PC-3 (cell line): ENCODE measurements at regions not wholly inside any gene's neighbourhood (a gene's known extent, or its start where the extent isn't known, plus 50 kb on each side); places are given as distances from the start of the nearest gene placed in this dataset.
A peak's percentile ranks its signal among the peaks of the same experiment; 100 is the strongest.

Experiments used
- ATAC-seq: fragments of 200-7000 bp; cut with Tn5 transposase; 2 replicates; pipeline ENCODE4 v1.9.1; 2020; ENCODE audit warnings: mild to moderate bottlenecking, moderate library complexity
- BruUV-seq: library from RNA; stranded (reverse); fragments of 400-500 nt; replicated peaks from 2 replicates; lab custom pipeline; 2021; lab: Mats Ljungman, UMichigan
- CTCF ChIA-PET: fragments of 300-600 bp; sonication (Branson Sonifier 250); formaldehyde crosslinking; loops from one replicate; lab custom pipeline; 2022; ENCODE audit warnings: antibody characterized with exemption; lab: Charles Lee
- POLR2A ChIA-PET: fragments of 300-600 bp; sonication (Branson Sonifier 250); formaldehyde crosslinking; loops from one replicate; lab custom pipeline; 2022; ENCODE audit warnings: antibody characterized with exemption; ENCODE audit not compliant: unreplicated experiment; lab: Charles Lee
- DNase-seq: peaks from one replicate; pipeline ENCODE4 v3.0.0-alpha.2; 2015
- H2AFZ ChIP-seq: fragments of 300-600 bp; sonication (generic); 2 replicates; pipeline ENCODE4 v1.6.0; 2016; ENCODE audit warnings: antibody characterized with exemption, low read length
- H3F3A ChIP-seq: fragments of 300-600 bp; sonication (generic); one replicate; pipeline ENCODE4 v1.6.0; 2017; ENCODE audit warnings: antibody characterized with exemption, low read length, control low read depth, mild to moderate bottlenecking; ENCODE audit not compliant: unreplicated experiment
- H3K27ac ChIP-seq: fragments of 300-600 bp; sonication (generic); 2 replicates; pipeline ENCODE4 v1.5.1; 2016; ENCODE audit warnings: mild to moderate bottlenecking, low read length
- H3K27me3 ChIP-seq: fragments of 300-600 bp; sonication (generic); 2 replicates; pipeline ENCODE4 v1.6.1; 2016; ENCODE audit warnings: low read length, mixed read lengths
- H3K36me3 ChIP-seq: fragments of 300-600 bp; sonication (generic); 2 replicates; pipeline ENCODE4 v1.6.1; 2016; ENCODE audit warnings: low read depth, mixed run types, low read length, mixed read lengths
- H3K4me1 ChIP-seq: fragments of 300-600 bp; sonication (generic); 2 replicates; pipeline ENCODE4 v1.5.1; 2016; ENCODE audit warnings: low read length; ENCODE audit not compliant: insufficient read depth
- H3K4me2 ChIP-seq: fragments of 300-600 bp; sonication (generic); 2 replicates; pipeline ENCODE4 v1.6.0; 2016; ENCODE audit warnings: low read length
- H3K4me3 ChIP-seq: fragments of 300-600 bp; sonication (generic); 2 replicates; pipeline ENCODE4 v1.5.1; 2016; ENCODE audit warnings: mild to moderate bottlenecking, low read length, mixed read lengths
- H3K79me2 ChIP-seq: fragments of 300-600 bp; sonication (generic); 2 replicates; pipeline ENCODE4 v1.6.1; 2017; ENCODE audit warnings: low read length, mixed read lengths
- H3K9ac ChIP-seq: fragments of 300-600 bp; sonication (generic); 2 replicates; pipeline ENCODE4 v1.6.0; 2016; ENCODE audit warnings: mild to moderate bottlenecking, low read length
- H3K9me2 ChIP-seq: fragments of 300-600 bp; sonication (generic); replicated peaks from 2 replicates; pipeline ENCODE4 v1.6.1; 2016; ENCODE audit warnings: mixed run types, low read length, mixed read lengths
- H3K9me3 ChIP-seq: fragments of 300-600 bp; sonication (generic); 2 replicates; pipeline ENCODE4 v1.6.1; 2016; ENCODE audit warnings: low read length, mixed read lengths
- H4K20me1 ChIP-seq: fragments of 300-600 bp; sonication (generic); 2 replicates; pipeline ENCODE4 v1.6.1; 2016; ENCODE audit warnings: low read length, mixed read lengths
- EZH2 ChIP-seq: fragments of 300-600 bp; sonication (generic); IDR thresholded peaks from one replicate; pipeline ENCODE4 v1.6.1; 2017; ENCODE audit warnings: antibody characterized with exemption, mild to moderate bottlenecking, low read length; ENCODE audit not compliant: unreplicated experiment
- EZH2phosphoT487 ChIP-seq: fragments of 300-600 bp; sonication (generic); IDR thresholded peaks from 2 replicates; pipeline ENCODE4 v1.6.1; 2018; ENCODE audit warnings: mild to moderate bottlenecking, antibody characterized with exemption, low read length, borderline replicate concordance
- intact Hi-C: fragments of 100-400 bp; cut with micrococcal nuclease; formaldehyde crosslinking; loops from 2 replicates; pipeline ENCODE4 v1.9.0; 2023
- TF ChIP-seq, protein P1 (sequence below): fragments of 300-600 bp; sonication (generic); conservative IDR thresholded peaks from 2 replicates; pipeline ENCODE4 v1.5.1; 2017; ENCODE audit warnings: antibody characterized with exemption, low read depth, mild to moderate bottlenecking, low read length

- no peaks in the 10 kb centered on the region for H3K9me3 ChIP-seq
- no peaks in the 10 kb centered on the region for H3K4me1 ChIP-seq
- no peak overlapping the region for H3K27ac ChIP-seq
- intact Hi-C loops: no loop called here
- ChIA-PET CTCF (no interaction called here), POLR2A (no interaction called here)
- H4K20me1 ChIP-seq: no peaks in the 10 kb centered on the region
- ATAC-seq: no peak
- H3K9me2 ChIP-seq: no peaks in the 10 kb centered on the region
- no peaks in the 10 kb centered on the region for H3K79me2 ChIP-seq
- H3K27me3 ChIP-seq: peaks cover 20% of the 10 kb centered on the region
- H3K4me2 ChIP-seq: no peak overlapping the region
- no peak overlapping the region for H3K9ac ChIP-seq
- DNase-seq: no peak
- H2AFZ ChIP-seq: no peak overlapping the region
- BruUV-seq: no TSS peak
- H3F3A ChIP-seq: no peaks in the 10 kb centered on the region
- TF ChIP-seq, protein P1, sequence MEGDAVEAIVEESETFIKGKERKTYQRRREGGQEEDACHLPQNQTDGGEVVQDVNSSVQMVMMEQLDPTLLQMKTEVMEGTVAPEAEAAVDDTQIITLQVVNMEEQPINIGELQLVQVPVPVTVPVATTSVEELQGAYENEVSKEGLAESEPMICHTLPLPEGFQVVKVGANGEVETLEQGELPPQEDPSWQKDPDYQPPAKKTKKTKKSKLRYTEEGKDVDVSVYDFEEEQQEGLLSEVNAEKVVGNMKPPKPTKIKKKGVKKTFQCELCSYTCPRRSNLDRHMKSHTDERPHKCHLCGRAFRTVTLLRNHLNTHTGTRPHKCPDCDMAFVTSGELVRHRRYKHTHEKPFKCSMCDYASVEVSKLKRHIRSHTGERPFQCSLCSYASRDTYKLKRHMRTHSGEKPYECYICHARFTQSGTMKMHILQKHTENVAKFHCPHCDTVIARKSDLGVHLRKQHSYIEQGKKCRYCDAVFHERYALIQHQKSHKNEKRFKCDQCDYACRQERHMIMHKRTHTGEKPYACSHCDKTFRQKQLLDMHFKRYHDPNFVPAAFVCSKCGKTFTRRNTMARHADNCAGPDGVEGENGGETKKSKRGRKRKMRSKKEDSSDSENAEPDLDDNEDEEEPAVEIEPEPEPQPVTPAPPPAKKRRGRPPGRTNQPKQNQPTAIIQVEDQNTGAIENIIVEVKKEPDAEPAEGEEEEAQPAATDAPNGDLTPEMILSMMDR: no peak
- TF ChIP-seq EZH2phosphoT487 (no peak), EZH2 (no peak)
- H3K4me3 ChIP-seq: no peak overlapping the region
- no peaks in the 10 kb centered on the region for H3K36me3 ChIP-seq
These were observed 106.1 kb upstream of the FBXL17 start for GRCh38 chr5:108487951-108488350.

- no TSS peak for BruUV-seq
- Histone ChIP-seq H3K9ac (no peak overlapping the region), H3K27ac (no peak overlapping the region), H3K4me2 (no peak overlapping the region), H3K79me2 (no peaks in the 10 kb centered on the region), H3F3A (no peaks in the 10 kb centered on the region), H3K9me3 (no peaks in the 10 kb centered on the region), H3K4me3 (no peak overlapping the region), H3K4me1 (no peaks in the 10 kb centered on the region), H4K20me1 (no peaks in the 10 kb centered on the region), H2AFZ (no peak overlapping the region), H3K36me3 (no peaks in the 10 kb centered on the region), H3K27me3 (peaks cover 20% of the 10 kb centered on the region), H3K9me2 (no peaks in the 10 kb centered on the region)
- ATAC-seq: no peak
- ChIA-PET POLR2A (no interaction called here), CTCF (no interaction called here)
- no peak for DNase-seq
- intact Hi-C loops: no loop called here
- TF ChIP-seq EZH2phosphoT487 (no peak), EZH2 (no peak)
- TF ChIP-seq, protein P1: no peak
These were observed 102.1 kb upstream of the FBXL17 start for GRCh38 chr5:108484035-108484434.

DNA sequence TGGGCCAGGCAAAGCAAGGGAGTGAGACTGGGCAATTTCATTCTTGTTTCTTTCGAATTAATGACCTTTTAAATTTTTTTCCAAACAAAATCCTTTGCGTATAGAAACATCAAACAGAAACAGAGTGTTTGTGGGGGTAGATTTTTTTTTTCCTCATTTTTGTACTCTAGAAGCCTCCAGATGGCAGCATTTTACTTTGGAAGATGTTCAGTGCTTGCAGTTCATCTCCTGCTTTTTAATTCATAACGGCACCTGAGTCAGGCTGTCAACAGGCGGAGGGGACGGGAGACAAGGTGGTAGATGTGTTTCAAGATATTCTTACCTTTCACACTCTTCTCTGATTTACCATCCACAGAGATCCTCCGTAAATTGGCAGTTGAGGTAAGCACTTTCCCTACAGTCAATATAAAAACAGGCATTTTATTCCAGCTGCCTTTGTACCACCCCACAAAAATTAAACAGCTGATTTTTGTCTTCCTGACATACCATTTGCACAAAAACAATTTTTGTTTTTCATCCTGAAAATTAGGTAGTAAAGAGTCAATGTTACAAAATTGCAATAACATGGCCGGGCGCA lies 99.5 kb upstream of the FBXL17 start:
- H3K9me3 ChIP-seq: no peaks in the 10 kb centered on the region
- no peaks in the 10 kb centered on the region for H3K79me2 ChIP-seq
- no peaks in the 10 kb centered on the region for H3K36me3 ChIP-seq
- no peak overlapping the region for H3K27ac ChIP-seq
- TF ChIP-seq, protein P1: peak; percentile 87
- TF ChIP-seq EZH2: no peak
- H3K4me1 ChIP-seq: no peaks in the 10 kb centered on the region
- no peaks in the 10 kb centered on the region for H4K20me1 ChIP-seq
- DNase-seq (peak; percentile 82), ATAC-seq (peak; percentile 91)
- peaks cover 20% of the 10 kb centered on the region for H3K27me3 ChIP-seq
- intact Hi-C loops: loop anchor here (1.0 kb wide), 2 partner anchors 41 to 1933 kb away; no protein-coding TSS in a partner anchor
- no peak overlapping the region for H3K9ac ChIP-seq
- H2AFZ ChIP-seq: peak overlapping the region; percentile 34
- H3K9me2 ChIP-seq: no peaks in the 10 kb centered on the region
- no TSS peak for BruUV-seq
- ChIA-PET POLR2A (no interaction called here), CTCF (interaction anchor here (0.5 kb wide), 1 partner anchor 14 kb away, joined by 7 read pairs; no protein-coding TSS in a partner anchor)
- H3K4me2 ChIP-seq: peak overlapping the region; percentile 59
- H3K4me3 ChIP-seq: peak overlapping the region; percentile 22; the same call in 1 of the 2 replicates
- no peaks in the 10 kb centered on the region for H3F3A ChIP-seq
